Subcutaneous abdominal adipose tissue (tissue), 5 donors: ENCODE measurements at regions not wholly inside any gene's neighbourhood (a gene's known extent, or its start where the extent isn't known, plus 50 kb on each side); places are given as distances from the start of the nearest gene placed in this dataset.

ENCODE experiments used
- H3K27ac ChIP-seq: one replicate; pipeline ENCODE4 v1.7.0; 2013; ENCODE audit warnings: low read depth, mild to moderate bottlenecking, inconsistent platforms, low read length, moderate library complexity
- H3K27me3 ChIP-seq, 5 donors: one replicate each; pipeline ENCODE4 v1.7.0; 2013; ENCODE audit warnings: low read length in 5 of 5, inconsistent platforms in 1 of 5; ENCODE audit not compliant: control insufficient read depth in 5 of 5, insufficient read depth in 4 of 5
- H3K36me3 ChIP-seq, 5 donors: one replicate each; pipeline ENCODE4 v1.7.0; 2013; ENCODE audit warnings: low read length in 5 of 5; ENCODE audit not compliant: control insufficient read depth in 5 of 5, insufficient read depth in 5 of 5
- H3K4me1 ChIP-seq, 5 donors: one replicate each; pipeline ENCODE4 v1.7.0; 2013; ENCODE audit warnings: low read length in 5 of 5, mild to moderate bottlenecking in 3 of 5, moderate library complexity in 1 of 5; ENCODE audit not compliant: control insufficient read depth in 5 of 5, insufficient read depth in 5 of 5
- H3K4me3 ChIP-seq, 5 donors: one replicate each; pipeline ENCODE4 v1.7.0; 2013; ENCODE audit warnings: low read length in 5 of 5, low read depth in 1 of 5
- H3K9ac ChIP-seq, 5 donors: one replicate each; pipeline ENCODE4 v1.7.0; 2013; ENCODE audit warnings: low read length in 5 of 5, mild to moderate bottlenecking in 4 of 5, moderate library complexity in 3 of 5
- H3K9me3 ChIP-seq, 5 donors: one replicate each; pipeline ENCODE4 v1.7.0; 2013; ENCODE audit warnings: low read length in 5 of 5; ENCODE audit not compliant: control insufficient read depth in 5 of 5
- donor health status: healthy.
- donor health status: healthy.
- donor health status: healthy.
- donor health status: healthy.
- donor health status: healthy.

DNA sequence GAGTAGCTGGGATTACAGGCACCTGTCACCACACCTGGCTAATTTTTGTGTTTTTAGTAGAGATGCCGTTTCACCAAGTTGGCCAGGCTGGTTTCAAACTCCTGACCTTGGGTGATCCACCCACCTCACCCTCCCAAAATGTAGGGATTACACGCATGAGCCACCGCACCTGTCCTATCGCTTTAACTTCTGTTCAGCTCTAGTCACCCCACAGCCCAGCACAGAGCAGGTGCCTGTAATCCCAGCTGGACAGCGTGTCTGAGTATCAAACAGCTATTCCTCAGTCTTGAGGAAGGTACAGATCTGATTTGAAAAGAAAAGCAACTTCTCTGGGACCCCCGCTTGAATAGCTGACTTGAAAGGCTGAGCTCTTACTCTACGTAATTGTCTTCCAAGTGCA, 149.1 kb downstream of the CTTN start:
- H3K4me1 ChIP-seq: no peaks in the 10 kb centered on the region
- H3K9me3 ChIP-seq: peaks cover 0 to 1% (median 0%) of the 10 kb centered on the region in 5 donors
- peaks cover 11 to 29% (median 17%) of the 10 kb centered on the region in 5 donors for H3K27me3 ChIP-seq
- no peak overlapping the region for H3K27ac ChIP-seq
- H3K36me3 ChIP-seq: no peaks in the 10 kb centered on the region
- no peak overlapping the region for H3K9ac ChIP-seq
- no peak overlapping the region for H3K4me3 ChIP-seq

DNA sequence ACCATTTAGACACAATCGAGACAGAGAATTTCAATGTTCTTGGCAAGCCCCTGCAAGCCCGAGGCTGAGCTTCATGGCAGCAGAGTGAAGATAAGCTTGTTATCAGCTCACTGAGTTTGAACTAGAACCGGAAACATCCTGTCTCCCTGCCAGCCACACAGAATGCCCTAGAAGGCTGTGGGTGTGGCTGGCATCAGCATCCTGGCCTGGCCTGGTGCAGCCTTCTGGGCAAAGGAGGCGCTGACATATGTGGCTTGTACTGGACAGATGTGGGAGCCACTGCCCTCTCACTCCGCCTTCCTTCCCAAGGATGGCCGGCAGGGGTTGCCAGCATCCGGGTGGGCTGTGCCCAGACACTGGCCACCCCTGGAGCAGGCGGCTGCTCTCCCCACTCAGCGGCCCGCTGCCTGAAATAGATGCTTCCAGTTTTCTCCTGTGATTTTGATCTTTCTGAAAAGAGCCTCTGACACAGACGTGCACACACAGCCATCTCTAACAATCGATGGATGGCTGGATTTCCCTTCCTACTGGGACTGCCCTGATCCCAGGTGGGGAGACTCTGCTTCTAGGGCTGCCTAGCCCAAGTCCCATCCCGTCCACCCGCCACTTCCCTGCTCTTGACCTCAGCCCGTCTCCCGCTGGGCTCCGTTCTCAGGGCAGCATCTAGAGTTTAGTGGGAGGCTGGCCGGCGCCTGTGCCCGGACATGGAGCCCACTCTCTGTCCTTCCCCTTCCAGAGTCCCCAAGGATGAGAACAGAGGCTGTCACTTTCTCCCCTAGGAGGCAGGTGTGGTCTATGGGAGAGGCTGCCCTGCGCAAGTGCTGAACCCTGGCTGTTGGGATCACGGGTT, 149.7 kb downstream of the CTTN start:
- Histone ChIP-seq H3K9me3 (no peaks in the 10 kb centered on the region), H3K27me3 (peaks cover 11 to 29% (median 17%) of the 10 kb centered on the region in 5 donors)

DNA sequence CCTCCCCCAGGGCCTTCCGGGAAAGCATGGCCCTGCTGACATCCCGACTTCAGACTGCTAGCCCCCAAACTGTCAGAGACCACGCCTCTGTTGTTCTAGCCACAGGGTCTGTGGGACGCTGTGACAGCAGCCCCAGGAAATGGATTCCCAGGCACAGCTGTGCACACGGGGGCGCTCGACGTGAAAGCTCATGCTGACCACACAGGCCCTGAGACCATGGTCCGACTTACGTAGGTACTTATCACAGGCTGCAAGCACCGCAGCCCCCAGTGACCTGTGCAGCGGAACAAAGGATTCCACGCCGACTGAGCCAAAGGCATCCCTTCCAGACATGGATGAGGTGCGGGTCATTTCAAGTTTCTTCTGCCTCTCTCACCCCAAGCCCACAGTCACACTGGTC, 150.6 kb downstream of the CTTN start:
- peaks cover 11 to 29% (median 17%) of the 10 kb centered on the region in 5 donors for H3K27me3 ChIP-seq
- no peaks in the 10 kb centered on the region for H3K36me3 ChIP-seq
- H3K9me3 ChIP-seq: no peaks in the 10 kb centered on the region
- H3K4me3 ChIP-seq: no peak overlapping the region
- H3K9ac ChIP-seq: no peak overlapping the region
- no peak overlapping the region for H3K27ac ChIP-seq
- no peaks in the 10 kb centered on the region for H3K4me1 ChIP-seq

More for the DNA sequence above, 149.7 kb downstream of the CTTN start:
- Histone ChIP-seq H3K4me3 (no peak overlapping the region), H3K4me1 (no peaks in the 10 kb centered on the region), H3K9ac (no peak overlapping the region), H3K36me3 (no peaks in the 10 kb centered on the region), H3K27ac (no peak overlapping the region)

DNA sequence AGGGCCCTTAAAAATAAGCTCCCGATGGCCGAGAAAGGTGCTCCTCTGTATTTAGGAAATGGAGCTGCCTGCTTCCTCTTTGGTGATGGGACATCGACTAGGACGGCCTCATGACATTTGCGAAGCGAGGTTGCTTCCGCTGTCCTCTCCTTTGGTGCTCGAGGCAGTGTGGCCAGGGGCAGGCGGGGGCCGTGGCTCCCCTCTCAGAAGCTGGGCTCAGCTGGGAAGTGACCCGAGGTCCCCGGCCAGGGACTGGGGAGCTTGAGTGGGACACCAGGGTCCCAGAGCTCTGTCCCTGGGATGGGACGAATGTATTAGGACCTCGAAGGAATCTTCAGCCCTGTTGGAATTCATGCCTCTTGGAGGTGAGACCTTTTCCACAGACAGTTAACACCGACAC, 151.1 kb downstream of the CTTN start:
- Histone ChIP-seq H3K27me3 (peaks cover 11 to 28% (median 15%) of the 10 kb centered on the region in 5 donors), H3K27ac (no peak overlapping the region), H3K4me3 (no peak overlapping the region), H3K9ac (no peak overlapping the region), H3K9me3 (no peaks in the 10 kb centered on the region), H3K36me3 (no peaks in the 10 kb centered on the region), H3K4me1 (no peaks in the 10 kb centered on the region)

DNA sequence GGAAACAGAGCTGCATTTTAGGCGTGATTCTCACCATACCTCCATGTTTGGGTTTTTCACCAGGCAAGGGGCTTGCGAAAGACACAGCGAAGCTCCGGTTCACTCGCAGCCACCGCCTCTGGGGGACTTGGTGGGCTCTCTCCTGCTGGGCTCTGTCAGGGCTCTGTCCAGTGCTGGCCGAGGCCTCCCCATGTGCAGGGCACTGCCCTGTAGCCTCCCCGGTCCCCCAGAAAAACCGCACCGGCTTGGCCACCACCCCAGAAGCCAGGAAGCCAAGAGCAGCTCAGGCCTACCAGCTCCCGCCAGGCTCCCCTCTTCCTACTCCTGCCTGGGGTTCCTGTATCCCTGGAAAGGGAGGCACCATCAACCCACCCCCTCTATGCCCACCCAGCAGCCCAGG, 151.5 kb downstream of the CTTN start:
- Histone ChIP-seq H3K36me3 (no peaks in the 10 kb centered on the region), H3K9me3 (no peaks in the 10 kb centered on the region), H3K27ac (no peak overlapping the region), H3K27me3 (peaks cover 11 to 24% (median 14%) of the 10 kb centered on the region in 5 donors), H3K4me1 (no peaks in the 10 kb centered on the region), H3K9ac (no peak overlapping the region), H3K4me3 (no peak overlapping the region)

DNA sequence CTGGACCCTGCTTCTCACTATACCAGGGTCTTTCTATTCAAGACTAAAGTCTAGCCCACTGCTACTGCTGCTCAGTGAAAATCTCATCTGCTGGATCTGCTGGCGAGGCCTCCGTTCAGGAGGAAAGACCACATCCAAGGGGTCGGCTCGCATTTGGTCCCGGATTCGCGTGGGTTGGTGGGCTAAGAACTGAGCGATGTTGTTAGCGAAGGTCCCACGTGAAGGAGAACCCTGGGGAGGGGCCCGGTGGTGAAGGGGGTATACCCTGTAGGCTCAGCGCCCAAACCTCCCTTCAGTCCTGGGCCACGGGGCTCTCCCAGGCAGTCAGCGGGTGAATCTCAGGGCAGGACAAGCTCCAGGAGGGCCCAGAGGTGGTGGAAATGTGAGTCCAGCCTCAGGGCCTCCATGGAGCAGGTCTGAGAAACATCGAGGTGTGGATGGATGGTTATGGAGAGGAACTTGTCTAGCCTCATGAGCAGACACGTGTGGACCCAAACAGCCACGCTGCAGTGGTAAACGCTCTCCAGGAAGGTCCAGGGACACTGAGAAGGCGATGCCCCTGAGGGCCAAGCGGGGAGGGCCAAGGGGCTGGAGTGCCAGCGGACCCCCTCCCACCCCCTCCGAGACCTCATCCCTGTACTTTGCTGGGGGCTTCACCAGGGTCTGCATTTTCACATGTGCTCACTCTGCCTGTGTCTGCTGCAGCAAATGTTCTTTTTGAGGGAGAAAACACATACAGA, 152.3 kb downstream of the CTTN start:
- H3K36me3 ChIP-seq: no peaks in the 10 kb centered on the region
- no peak overlapping the region for H3K27ac ChIP-seq
- peaks cover 11 to 21% (median 14%) of the 10 kb centered on the region in 5 donors for H3K27me3 ChIP-seq

DNA sequence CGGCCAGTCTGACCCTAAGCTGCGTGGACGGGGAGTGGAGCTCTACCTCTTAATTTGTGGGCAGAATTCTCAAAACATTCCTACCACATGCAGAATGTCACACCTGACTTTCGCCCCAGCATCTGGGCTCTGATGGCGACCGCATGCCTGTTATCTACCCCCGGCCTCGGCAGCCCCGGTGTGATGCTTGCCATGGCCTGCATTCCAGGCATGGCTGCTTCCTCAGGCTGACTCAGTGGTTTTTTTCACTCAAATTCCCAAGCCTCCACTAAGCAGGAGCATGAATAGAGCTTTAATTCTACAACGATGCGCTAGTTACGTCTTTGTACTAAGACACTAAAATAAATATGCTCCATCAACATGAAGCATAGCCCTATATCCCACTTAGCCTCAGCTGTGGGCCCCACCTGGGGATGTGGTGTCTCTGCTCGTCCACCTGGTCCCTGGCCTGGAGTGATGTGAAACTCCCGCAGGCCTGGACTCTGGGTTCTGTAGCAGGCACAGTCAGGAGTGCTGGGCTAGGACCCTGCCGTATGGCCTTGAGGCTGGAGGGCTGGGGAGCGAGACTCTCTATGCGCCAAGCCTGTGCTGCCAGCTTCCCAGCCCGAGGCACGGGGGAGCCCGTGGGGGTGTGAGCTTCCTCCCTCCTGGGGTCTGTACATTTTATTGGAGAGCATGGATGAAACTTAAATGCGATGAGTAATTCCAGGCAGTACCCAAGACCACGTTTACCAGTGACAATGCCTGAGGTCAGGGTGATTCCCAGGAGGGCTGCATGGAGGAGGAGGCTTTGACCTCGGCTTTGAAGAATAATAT, 153.2 kb downstream of the CTTN start:
- Histone ChIP-seq H3K4me1 (no peaks in the 10 kb centered on the region), H3K27me3 (peaks cover 7 to 21% (median 11%) of the 10 kb centered on the region in 5 donors), H3K27ac (no peak overlapping the region), H3K9me3 (no peaks in the 10 kb centered on the region), H3K36me3 (no peaks in the 10 kb centered on the region), H3K9ac (no peak overlapping the region), H3K4me3 (no peak overlapping the region)

More for the DNA sequence above, 152.3 kb downstream of the CTTN start:
- H3K9me3 ChIP-seq: no peaks in the 10 kb centered on the region
- H3K4me3 ChIP-seq: no peak overlapping the region
- no peak overlapping the region for H3K9ac ChIP-seq
- no peaks in the 10 kb centered on the region for H3K4me1 ChIP-seq

DNA sequence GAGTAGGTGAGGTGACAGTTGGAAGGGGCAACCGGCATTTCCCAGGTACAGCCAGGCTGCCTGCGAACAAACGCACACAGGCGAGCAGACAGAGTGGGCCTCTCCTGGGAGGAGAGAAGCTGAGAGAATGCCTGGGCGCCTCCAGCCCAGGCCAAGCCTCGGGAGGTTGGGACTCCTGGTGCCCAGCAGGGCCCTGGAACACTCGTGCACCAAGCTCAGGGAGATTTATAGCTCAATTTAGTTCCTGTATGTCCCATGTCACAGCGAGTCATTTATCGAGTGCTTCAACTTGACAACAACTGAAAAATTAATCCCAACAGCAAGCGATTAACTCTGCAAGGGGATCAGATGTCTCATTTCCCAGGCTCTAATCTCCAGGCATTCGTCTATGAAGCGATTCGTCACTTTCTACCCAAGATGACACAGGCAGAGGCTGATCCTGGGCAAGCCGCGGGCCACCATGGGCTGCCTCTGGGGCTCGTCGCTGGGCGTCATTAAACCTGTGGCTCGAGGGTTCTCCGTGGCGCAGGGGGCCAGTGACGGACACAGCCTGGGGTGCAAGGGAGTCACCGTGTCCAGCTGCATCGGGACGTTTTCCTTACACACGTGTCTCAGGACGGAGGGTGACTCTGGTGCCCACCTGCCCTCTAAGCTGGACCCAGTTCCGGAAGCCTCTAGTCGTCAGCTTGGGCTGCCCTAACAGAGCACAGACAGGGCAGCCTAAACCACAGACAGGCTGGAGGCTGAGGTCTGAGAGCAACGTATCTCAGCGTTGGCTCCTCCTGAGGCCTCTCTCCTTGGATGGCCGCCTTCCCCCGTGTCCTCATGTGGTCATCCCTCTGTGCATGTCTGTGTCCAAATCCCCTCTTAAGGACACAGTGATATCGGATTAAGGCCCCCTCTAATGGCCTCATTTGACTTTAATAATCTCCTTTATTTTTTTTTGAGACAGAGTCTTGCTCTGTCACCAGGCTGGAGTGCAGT, 154.1 kb downstream of the CTTN start:
- Histone ChIP-seq H3K9me3 (no peaks in the 10 kb centered on the region), H3K27ac (no peak overlapping the region), H3K9ac (no peak overlapping the region), H3K4me1 (no peaks in the 10 kb centered on the region), H3K36me3 (no peaks in the 10 kb centered on the region), H3K27me3 (peaks cover 6 to 21% (median 11%) of the 10 kb centered on the region in 5 donors), H3K4me3 (no peak overlapping the region)

DNA sequence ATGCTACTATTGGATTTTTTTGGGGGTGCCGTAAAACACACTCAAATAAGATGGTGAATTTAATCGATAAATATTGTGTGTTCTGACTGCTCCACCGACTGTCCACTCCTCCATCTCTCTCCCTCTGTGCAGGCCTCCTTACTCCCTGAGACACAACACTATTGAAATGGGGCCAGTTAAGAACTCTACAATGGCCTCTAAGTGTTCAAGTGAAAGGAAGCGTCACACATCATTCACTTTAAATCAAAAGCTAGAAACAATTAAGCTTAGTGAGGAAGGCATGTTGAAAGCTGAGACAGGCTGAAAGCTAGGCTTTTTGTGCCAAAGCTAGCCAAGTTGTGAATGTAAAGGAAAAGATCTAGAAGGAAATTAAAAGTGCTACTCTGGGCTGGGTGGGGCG, 156.7 kb downstream of the CTTN start:
- no peak overlapping the region for H3K4me3 ChIP-seq
- no peak overlapping the region for H3K27ac ChIP-seq
- H3K27me3 ChIP-seq: peaks cover 0 to 9% (median 3%) of the 10 kb centered on the region in 5 donors
- H3K9me3 ChIP-seq: no peaks in the 10 kb centered on the region
- H3K4me1 ChIP-seq: peaks cover 0 to 5% (median 4%) of the 10 kb centered on the region in 5 donors
- no peak overlapping the region for H3K9ac ChIP-seq
- H3K36me3 ChIP-seq: no peaks in the 10 kb centered on the region
